Activated naive CD8-positive, alpha-beta T cell treated with anti-CD3 and anti-CD28 coated beads, Interleukin-2, amount 50 U/mL, for 16 hours (primary cell): ENCODE measurements at regions not wholly inside any gene's neighbourhood (a gene's known extent, or its start where the extent isn't known, plus 50 kb on each side); places are given as distances from the start of the nearest gene placed in this dataset.

Experiments used
- DNase-seq: peaks from one replicate; pipeline ENCODE4 v3.0.0-alpha.2; 2020; ENCODE audit warnings: low read depth, low spot score

- no peak for DNase-seq
These were observed 530.5 kb downstream of the BCL11B start for GRCh38 chr14:98741523-98741922.

GRCh38 chr14:98742001-98742400 lies 530.0 kb downstream of the BCL11B start:
- no peak for DNase-seq

GRCh38 chr14:98743536-98743935 lies 528.5 kb downstream of the BCL11B start:
- no peak for DNase-seq

- DNase-seq = no peak
These were observed 523.0 kb downstream of the BCL11B start for GRCh38 chr14:98748966-98749365.

GRCh38 chr14:98751110-98751509 lies 520.9 kb downstream of the BCL11B start:
- no peak for DNase-seq

GRCh38 chr14:98752660-98753059 lies 519.3 kb downstream of the BCL11B start:
- DNase-seq = no peak

- no peak for DNase-seq
These were observed 517.5 kb downstream of the BCL11B start for GRCh38 chr14:98754343-98755020.

GRCh38 chr14:98756749-98757148 lies 515.2 kb downstream of the BCL11B start:
- DNase-seq = no peak

GRCh38 chr14:98758440-98758839 lies 513.6 kb downstream of the BCL11B start:
- no peak for DNase-seq

GRCh38 chr14:98761993-98762392 lies 510.0 kb downstream of the BCL11B start:
- DNase-seq = no peak

- DNase-seq = no peak
These were observed 505.2 kb downstream of the BCL11B start for GRCh38 chr14:98766818-98767217.

- no peak for DNase-seq
These were observed 502.7 kb downstream of the BCL11B start for GRCh38 chr14:98769326-98769725.

GRCh38 chr14:98770151-98770550 lies 501.8 kb downstream of the BCL11B start:
- no peak for DNase-seq

- DNase-seq = no peak
These were observed 498.2 kb downstream of the BCL11B start for GRCh38 chr14:98773814-98774213.

- DNase-seq = no peak
These were observed 496.1 kb downstream of the BCL11B start for GRCh38 chr14:98775892-98776291.

- DNase-seq = no peak
These were observed 489.9 kb downstream of the BCL11B start for GRCh38 chr14:98782062-98782461.

GRCh38 chr14:98785578-98785977 lies 486.4 kb downstream of the BCL11B start:
- DNase-seq = no peak

- no peak for DNase-seq
These were observed 485.5 kb downstream of the BCL11B start for GRCh38 chr14:98786456-98786855.

GRCh38 chr14:98791661-98792060 lies 480.3 kb downstream of the BCL11B start:
- DNase-seq = no peak

- DNase-seq = no peak
These were observed 479.8 kb downstream of the BCL11B start for GRCh38 chr14:98792171-98792570.

- no peak for DNase-seq
These were observed 473.9 kb downstream of the BCL11B start for GRCh38 chr14:98798099-98798498.

- DNase-seq = no peak
These were observed 472.1 kb downstream of the BCL11B start for GRCh38 chr14:98799891-98800290.

- no peak for DNase-seq
These were observed 470.0 kb downstream of the BCL11B start for GRCh38 chr14:98802044-98802443.

GRCh38 chr14:98803196-98803595 lies 468.8 kb downstream of the BCL11B start:
- no peak for DNase-seq
